GM19468 (cell line): ENCODE measurements at regions not wholly inside any gene's neighbourhood (a gene's known extent, or its start where the extent isn't known, plus 50 kb on each side); places are given as distances from the start of the nearest gene placed in this dataset.

Experiments
- ATAC-seq: cut with Tn5 transposase; IDR thresholded peaks from one replicate; pipeline ENCODE4 v1.9.1; 2021; ENCODE audit warnings: mild to moderate bottlenecking, moderate library complexity, moderate number of reproducible peaks; ENCODE audit not compliant: unreplicated experiment; ENCODE audit errors: extremely low read depth

DNA sequence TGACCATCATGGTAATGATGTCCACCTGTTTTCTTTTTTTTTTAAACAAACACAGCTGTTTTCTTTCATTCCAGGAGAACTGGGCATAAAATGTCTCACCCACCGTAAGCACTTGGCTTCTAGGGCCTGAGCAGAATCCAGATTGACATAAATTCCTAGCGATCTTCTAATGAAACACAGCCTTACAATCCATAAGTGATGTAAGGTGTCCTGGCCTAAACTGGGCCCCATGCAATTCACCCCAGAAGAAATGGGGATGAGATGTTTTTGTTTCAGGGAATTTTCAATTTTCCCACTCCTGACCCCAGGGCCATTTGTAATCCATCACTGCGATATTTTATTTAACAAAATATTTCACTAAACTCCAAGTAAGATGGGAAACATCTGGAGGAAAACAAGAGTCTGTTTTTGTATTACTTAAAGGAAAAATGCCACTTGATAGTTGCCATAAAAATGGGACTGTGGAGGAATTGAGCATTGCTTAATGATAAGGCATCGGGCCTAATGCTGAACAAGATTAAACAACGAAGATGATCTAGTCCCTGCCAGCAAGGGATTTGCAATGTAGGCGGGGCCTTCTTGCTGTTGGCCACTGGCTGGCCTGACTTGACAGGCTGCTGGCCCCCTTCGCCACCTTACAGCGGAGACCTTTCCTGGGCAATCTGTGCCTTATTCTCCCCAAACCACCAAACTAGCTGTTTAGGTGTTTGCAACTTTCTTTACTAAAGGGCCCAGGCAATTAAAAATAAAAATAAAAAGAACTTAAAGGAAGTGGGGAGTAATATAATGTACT, 183.7 kb downstream of the CD109 start:
- ATAC-seq, result no peak

DNA sequence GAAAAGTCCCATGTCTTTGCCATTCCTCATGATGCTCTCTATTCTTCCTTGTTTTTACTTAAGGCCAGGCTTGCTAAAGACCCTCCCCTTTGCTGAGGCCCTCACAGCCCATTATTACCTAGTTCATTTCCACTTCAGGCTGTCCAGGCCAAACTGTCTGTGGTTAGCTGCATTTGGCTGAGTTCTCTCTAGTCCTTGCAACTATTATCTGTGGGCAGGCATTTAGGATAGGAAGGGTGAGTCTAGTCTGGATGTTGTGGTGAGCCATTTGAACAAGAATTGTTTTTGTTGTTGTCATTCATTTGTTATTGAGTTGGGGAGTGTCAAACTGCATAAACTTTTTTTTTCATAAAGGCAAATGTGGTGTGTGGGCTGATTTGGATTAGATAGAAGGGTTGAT, 182.4 kb downstream of the CD109 start:
- ATAC-seq, result no peak
